Activated CD4-positive, alpha-beta T cell treated with anti-CD3 and anti-CD28 coated beads for 24 hours (primary cell): ENCODE measurements at regions not wholly inside any gene's neighbourhood (a gene's known extent, or its start where the extent isn't known, plus 50 kb on each side); places are given as distances from the start of the nearest gene placed in this dataset.

Source experiments
- DNase-seq, 2 donors: peaks; one replicate each; pipeline ENCODE4 v3.0.0-alpha.2; 2020; ENCODE audit warnings: low read depth in 2 of 2

DNA sequence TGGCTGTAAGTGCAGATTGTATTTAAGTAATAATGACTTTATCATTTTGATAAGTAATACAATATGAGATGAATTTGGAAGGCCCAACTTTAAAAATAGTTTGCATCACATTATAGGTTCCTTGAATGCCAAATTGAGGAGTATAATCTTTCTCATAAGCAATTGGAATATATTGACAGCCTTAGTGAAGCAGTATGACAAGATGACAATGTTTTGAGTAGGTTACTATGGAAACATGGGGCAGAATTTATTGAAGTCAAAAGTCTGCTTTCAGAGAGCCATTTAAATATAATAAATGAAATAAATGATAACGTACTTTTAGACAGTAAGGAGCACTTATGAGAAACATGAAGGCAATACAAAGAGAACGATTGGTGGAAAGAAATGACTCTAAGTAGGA is 776.4 kb downstream of the TECRL start:
- DNase-seq: no peak

DNA sequence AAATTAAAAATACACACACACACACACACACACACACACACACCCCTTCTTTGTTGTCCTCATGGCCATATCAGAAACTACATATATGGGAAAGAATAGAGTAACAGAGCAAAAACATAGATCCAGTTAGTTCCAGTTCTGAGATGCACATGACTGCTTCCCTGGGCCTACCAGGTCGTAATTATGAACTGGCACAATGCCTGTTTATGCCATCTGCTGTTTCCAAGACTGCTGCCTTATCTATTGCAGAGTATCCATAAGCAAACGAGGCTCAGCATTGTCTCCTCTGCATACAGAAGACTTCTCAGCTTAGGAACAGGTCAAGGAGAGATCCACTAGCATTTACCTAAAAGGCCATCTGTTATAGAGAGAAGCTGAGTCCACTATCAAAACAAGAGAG is 789.0 kb downstream of the TECRL start:
- DNase-seq: no peak

DNA sequence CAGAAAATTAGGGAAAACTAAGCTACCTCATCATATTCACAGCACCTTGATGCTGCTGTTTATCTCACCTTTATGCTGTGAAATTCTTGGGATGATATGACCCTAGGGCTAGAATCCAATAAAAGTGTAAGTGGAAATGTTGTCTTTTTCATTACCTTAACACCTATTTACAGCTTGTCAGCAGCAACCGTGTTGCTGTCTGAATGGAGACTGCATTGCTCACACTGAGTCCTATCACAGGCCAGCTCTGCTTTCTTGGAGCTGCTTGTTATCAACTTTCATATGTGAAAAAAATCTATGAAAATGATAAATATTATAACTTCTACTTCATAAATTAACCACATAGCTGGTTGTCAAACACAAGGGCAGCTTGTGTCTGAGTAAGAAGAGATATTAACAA is 789.5 kb downstream of the TECRL start:
- DNase-seq: no peak

DNA sequence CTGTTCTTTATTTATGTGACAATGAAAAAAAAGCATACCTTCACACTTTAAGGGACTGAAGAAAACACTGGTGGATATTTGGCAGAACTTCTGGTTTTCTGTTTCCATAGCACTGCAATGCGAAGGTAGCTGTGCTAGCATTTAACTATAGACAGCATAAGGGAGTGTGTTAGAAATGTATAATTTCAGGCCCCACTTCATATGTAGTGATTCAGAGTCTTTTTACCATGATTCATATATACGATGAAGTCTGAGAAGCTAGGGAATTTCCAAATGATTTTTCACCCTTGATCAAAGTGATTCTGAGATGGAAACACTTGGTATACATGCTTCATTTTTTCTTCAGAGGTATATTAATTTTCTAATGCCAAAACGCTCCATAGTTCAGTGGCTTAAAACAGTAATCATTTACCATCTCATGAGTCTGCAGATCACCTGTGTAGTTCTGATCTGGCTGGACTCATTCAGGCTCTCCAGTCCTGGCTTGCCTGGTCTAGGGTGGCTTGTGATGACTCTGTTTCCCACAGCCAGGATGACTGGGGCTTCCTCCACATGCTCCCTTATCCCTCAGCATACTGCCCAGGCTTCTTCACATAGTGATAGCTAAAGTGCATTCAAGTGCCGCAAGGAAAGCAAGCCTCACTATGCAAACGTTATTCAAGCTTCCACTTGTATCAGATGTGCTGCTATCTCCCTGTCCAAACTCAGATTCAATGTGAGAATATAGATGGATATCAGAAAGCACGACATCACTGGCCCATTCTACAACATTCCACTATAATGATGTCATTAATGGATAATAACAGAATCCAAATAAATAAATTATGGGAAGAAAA is 790.1 kb downstream of the TECRL start:
- no peak for DNase-seq

DNA sequence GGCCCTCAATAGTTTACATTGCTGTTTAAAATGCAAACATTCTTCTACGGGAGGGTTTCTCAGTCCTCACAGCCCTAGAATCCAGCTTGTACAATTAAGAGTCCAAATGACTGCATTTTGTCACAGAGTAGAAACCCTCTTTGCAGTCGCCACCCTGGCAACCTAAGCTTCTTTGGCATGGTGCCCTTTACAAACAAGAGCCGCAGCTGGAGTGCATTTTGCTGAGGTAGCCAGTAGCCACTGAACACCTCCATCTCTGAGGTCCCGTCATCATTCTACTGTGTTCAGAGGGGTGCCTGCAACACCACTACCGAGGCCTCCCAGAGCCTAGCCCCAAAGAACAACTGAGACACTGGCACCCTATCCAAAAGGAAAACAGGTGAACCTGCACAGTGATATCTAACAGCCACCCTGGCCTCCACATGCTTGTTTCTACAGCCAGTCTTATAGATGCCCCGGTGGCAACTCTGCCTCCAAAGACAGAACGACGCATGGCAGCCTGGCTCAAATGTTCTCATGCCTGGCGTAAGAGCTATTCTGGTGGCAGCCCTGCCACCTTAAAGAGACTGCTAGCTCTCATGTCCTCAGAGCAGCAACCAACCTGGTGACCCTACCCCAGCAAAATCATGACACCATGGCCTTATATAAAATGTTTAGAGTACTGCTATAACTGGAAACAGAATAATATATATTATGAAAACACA is 801.9 kb downstream of the TECRL start:
- no peak for DNase-seq

DNA sequence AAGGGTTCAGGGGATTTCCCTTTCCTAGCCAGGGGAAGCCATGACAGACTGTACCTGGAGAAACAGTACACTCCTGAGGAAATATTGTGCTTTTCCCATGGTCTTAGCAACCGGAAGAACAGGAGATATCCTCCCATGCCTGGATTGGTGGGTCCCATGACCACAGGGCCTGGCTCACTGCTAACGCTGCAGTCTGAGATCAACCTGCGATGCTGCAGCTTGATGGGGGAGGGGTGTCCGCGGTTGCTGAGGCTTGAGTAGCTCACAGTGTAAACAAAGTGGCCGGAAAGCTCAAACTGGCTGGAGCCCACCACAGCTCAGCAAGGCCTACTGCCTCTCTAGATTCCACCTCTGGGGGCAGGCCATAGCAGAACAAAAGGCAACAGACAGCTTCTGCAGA is 819.5 kb downstream of the TECRL start:
- DNase-seq: no peak

DNA sequence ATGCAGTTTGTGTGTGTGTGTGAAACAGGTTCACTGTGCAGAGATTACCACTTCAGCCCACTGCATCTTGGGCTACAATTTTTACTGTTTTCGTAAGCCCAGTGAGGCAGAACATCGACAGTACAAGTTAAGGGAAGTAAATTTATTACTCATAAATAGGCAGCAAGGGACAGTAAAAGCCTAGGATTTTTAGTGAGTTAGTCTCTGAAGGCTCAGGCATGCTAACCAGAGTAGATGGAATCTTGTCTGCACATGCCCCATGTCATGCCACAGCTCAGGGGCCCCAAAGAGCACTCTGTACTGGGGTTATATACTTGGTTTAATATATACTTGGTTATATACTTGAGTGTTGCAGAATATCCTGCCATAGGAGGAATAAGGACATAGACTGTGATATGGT is 825.7 kb downstream of the TECRL start:
- no peak for DNase-seq

DNA sequence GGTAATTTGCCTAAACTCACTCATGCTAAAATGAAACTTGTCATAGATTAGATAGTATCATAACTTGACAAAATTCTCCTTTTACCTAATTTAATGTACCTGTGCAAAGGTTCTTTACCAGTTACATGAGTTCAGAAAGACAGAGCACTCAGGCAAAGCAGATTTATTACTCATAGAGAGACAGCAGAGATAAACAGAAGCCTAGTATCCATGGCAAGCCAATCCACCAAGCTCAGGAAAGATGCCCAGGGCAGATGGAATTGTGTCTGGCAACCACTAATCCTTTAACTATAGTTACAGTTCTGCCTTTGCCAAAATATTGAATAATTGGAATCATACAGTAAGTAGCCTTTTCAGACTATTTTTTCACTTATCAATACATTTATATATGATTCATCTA is 826.2 kb downstream of the TECRL start:
- no peak for DNase-seq

DNA sequence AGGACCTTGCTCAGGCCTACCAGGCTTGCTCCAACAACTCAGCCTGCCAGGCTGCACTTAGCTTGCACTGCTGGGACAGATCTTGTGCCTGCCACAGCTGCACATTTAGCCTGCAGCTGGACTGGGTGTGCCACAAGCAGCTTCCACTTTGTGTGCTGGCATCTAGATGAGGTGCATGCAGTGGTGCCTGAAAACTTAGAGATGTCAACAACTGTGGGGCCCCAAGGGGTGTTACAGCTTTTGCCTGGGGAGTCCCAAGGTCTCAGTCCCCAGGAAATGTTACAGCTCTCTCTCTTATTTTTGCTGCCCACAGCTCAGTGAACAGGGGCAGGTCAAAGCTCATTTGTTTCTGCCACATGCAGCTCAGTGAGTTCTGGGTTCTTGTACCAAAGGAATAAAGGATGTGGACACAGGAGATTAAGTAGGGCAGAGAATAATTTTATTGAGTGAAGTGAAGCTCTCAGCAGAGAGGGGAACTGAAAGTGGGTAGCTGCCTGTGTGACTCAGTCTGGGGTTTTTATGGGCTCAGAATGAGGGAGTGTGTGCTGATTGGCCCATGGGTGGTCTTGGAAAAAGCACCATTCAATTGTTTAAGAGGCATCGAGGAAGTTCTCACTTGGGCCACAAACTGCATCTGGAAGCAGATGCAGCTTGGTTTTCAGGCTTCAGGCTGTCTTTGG is 828.3 kb downstream of the TECRL start:
- no peak for DNase-seq

DNA sequence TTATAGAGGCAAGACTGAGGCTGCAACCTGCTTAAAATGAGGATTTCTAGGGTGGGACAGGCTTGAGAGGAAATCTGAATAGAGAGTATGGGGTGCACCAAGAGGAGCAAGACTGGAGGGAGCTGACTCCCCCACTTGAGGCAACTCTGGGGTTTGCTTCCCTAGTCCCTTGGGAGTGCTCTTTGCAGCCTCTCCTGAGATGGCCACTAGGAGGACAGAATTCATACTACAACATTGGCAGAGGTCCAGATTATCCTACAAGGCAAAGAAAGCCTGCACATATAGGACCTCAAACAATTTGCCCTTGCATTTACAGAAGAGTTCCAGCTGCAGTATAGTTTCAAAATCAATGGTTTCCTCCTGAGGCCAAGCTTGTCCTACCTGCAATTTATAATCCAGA is 830.9 kb downstream of the TECRL start:
- no peak for DNase-seq

DNA sequence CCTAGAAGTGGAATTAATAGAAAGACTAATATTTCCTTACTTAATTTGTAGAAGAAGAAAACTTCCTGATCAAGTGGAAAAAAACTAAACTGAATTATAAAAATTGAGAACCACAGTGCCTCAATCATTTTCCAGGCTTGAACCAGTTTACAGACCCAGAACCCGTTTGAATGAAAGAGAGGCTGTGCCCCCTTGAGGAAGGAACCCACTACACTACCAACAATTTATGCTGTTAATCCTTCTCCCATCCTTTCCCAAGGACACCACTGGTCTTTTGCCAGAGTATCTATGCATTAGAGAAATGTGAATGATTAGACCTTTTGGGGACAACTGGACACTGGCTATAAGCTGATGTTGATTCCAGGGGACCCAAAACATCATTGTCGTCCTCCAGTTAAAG is 842.6 kb downstream of the TECRL start:
- no peak for DNase-seq

DNA sequence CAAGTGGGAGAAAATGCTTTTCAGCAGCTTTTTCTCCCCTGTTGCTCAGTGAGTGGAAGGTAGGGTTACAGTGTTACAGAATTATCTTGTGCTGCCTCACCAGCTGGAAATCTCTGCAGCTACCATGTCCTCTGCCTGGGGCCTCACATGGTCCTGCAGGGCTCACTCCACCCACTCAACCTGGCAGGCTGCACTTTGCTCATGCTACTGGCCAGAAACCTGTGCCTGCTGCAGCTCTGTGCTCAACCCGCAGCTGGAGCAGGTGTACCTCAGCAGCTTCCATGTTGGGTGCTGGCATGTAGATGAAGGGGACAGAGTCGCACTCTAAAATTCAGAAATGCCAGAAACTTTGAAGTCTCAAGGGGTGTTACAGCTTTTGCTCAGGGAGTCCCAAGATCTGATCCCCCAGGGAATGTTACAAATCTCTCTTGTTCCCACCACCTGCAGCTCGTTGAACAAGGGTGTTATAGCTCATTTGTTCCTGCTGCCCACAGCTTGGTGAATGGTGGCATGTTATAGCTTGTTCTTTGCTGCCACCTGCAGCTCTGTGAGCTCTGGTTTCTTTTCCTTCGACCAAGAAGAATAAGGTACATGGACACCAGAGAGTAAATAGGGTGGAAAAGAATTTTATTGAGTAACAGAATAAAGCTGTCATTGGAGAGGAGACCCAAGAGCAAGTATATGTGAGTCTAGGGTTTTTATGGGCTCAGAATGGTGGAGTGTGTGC is 845.8 kb downstream of the TECRL start:
- no peak for DNase-seq

DNA sequence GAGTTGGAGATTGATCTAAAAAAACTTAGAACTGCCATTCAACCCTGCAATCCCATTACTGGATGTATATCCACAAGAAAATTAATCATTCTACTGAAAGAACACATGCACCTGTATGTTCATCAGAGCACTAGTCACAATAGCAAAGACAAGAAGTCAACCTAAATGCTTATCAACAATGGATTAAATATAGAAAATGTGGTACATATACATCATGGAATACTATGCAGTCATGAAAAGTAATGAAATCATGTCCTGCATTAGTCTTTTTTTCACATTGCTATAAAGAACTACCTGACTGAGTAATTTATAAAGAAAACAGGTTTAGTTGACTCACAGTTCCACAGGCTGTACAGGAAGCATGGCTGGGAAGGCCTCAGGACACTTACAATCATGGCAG is 850.5 kb downstream of the TECRL start:
- no peak for DNase-seq

DNA sequence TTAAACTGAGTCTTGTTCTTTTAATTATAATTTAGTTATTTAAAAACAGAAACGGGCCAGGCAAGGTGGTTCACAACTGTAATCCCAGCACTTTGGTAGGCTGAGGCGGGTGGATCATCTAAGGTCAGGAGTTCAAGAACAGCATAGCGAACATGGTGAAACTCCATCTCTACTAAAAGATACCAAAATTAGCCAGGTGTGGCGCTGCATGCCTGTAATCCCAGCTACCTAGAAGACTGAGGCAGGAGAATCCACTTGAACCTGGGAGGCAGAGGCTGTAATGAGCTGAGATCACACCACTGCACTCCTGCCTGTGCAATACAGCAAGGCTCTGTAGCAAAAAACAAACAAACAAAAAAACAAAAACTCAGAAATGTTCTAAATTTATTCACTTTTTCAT is 852.9 kb downstream of the TECRL start:
- no peak for DNase-seq

DNA sequence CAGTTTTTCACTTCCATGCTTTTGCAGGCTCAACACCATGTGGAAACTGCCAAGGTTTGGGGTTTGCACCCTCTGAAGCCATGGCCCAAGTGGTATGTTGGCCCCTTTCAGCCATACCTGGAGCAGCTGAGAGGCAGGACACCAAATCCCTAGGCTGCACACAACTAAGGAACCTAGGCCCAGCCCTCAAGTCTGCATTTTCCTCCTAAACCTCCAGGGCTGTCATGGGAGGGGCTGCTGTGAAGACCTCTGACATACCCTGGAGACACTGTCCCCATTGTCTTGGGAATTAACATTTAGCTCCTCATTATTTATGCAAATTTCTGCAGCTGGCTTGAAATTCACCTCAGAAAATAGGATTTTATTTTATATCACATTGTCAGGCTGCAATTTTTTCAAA is 856.1 kb downstream of the TECRL start:
- no peak for DNase-seq

DNA sequence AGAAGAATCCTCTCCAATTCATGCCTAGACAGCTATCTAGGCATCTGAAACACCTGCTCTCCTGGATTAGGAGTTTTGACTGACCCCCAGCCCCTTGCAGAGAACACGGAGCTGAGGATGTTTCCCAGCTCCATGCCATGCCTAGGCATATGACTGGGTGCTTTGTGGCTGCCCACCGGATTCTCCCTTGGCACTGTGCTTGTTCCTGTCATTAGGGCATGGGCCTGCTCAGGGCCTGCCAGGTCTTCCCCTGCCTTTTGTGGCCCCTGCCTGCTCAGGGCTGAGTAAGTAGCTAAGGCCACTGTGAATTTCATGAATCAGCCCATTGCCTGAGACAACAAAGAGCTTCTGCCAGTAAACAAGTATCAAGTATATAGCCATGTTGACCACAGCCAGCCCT is 867.4 kb downstream of the TECRL start:
- DNase-seq: no peak

DNA sequence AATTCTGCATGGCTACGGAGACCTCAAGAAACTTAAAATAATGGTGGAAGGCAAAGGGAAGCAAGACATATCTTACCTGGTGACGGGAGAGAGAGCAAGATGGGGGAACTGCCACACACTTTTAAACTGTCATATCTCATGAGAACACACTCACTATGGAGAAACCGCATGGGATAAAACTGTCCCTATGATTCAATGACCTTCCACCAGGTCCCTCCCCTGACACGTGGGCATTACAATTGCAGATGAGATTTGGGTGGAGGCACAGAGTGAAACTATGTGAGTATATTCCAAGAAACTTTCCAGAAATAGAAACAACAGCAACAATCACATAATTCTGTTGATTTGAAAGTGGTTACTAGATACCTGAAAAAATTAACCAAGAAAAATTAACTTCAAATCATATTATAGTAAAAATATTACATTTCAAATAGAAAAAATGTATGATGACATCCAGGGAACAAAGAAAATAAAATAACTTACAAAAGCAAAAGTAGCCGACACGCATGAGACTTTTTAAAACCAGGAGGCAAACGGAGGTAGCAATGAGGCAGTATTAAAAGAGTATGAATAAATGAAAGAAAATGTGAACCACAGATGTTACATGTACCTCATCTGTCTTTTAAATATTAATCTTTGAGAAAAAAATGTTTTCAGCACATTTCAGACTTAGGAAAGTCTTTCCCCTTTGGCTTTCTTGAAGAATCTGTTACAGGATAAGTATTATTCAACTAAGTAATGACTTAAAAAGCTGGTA is 879.5 kb downstream of the TECRL start:
- DNase-seq: no peak

DNA sequence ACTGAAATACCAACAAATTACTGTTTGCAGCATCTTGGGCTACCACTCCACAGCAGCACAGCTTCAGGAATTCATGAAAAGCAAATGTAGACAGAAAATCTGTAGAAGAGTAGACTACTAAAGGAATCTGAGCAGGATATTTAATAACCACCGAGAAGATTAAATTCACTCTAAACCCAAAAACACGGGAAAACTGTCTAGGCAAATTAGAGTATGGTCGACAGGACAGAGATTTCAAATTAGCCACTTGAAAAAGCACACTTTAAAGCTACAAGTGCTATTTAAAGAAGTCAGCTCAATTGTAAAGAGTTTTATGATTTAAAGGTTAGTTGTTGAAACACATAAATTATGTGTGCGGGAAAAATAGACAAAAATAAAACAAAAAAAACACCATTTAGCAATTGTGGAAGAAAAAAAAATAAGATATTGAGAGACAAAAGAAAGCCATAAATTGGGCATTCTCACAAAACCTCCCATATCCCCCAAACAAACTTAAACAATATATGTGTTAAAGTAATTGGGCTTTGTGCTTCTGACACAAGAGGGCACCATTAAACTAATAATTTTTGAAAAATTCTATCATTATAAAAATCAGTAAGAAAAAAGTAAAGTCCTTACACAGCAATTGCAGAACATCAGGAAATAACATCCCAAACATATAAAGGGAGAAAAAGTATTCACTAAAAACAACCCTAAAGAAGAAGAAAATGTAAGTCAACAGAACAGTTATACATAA is 880.8 kb downstream of the TECRL start:
- DNase-seq: no peak

DNA sequence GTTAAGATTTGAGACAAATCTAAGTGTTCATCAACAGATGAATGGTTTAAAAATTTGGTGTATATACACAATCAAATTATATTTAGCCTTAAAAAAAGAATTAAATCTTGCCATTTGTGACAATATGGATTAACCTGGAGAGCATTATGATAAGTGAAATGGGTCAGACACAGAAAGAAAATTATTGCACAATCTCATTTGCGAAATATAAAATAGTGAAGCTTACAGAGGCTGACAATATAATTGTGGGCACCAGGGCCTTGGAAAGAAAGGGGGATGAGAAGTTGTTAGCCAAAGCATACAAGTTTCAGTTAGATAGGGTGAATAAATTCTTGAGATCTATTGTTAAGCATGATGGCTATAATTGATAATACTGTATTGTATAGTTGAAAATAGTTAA is 883.0 kb downstream of the TECRL start:
- no peak for DNase-seq

DNA sequence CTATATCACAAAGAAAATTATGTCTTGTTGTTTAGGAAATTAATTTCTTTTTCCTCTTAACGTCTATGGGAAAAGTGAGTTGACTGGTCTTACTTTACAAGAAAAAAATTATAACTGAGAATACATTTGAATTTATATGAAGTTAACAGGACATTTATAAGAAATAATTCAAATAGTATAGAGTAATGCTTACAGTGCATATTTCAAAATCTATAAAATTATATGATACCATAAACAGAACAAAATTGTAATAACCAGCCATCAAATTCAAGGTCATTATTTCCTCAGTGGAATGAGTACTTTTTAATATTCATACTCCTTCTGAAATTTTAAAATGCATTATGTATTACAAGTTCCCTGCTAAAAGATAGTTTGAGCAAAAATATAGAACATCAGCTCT is 884.5 kb downstream of the TECRL start:
- no peak for DNase-seq
